ENCODE measurements at regions not wholly inside any gene's neighbourhood (a gene's known extent, or its start where the extent isn't known, plus 50 kb on each side); places are given as distances from the start of the nearest gene placed in this dataset.

DNA sequence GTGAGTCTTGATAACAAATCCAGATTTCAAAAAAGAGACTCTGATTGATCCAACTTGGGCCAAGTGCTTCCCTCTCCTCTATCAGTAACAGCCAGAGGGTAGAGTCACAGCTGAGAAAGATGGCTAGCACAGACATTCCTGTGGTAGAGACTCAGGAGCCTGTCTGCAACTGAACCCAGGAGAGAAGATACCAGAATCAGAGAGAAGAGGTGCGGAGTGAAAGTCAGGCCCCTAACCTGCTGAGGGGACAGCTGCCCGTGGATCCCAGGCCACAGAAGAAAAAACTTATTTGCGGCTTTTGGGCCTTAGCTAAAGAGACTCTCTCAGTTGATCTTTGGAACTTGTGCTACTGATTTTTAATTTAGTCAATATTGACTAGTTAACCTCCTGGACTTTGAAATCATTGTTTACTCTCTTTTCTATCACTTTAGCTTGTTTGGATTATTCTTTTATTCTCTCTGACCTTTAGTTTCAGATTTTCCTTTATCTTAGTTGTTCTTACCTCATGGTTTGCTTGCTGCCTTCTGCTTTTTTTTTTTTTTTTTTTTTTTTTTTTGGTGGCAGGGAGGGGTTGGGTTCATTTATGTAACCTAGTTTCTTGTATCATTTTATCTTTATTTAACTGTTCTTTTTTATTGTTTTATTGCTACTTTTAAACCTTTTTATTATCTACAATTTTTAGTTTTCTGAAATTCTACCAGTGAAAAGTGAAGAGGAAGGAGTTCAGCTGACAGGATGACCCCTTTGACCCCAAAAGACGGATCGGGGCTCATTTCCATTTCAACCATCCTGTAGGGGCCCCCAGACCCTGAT, 154.9 kb upstream of the KRR1 start (continued):
- TF ChIP-seq, protein P1, sequence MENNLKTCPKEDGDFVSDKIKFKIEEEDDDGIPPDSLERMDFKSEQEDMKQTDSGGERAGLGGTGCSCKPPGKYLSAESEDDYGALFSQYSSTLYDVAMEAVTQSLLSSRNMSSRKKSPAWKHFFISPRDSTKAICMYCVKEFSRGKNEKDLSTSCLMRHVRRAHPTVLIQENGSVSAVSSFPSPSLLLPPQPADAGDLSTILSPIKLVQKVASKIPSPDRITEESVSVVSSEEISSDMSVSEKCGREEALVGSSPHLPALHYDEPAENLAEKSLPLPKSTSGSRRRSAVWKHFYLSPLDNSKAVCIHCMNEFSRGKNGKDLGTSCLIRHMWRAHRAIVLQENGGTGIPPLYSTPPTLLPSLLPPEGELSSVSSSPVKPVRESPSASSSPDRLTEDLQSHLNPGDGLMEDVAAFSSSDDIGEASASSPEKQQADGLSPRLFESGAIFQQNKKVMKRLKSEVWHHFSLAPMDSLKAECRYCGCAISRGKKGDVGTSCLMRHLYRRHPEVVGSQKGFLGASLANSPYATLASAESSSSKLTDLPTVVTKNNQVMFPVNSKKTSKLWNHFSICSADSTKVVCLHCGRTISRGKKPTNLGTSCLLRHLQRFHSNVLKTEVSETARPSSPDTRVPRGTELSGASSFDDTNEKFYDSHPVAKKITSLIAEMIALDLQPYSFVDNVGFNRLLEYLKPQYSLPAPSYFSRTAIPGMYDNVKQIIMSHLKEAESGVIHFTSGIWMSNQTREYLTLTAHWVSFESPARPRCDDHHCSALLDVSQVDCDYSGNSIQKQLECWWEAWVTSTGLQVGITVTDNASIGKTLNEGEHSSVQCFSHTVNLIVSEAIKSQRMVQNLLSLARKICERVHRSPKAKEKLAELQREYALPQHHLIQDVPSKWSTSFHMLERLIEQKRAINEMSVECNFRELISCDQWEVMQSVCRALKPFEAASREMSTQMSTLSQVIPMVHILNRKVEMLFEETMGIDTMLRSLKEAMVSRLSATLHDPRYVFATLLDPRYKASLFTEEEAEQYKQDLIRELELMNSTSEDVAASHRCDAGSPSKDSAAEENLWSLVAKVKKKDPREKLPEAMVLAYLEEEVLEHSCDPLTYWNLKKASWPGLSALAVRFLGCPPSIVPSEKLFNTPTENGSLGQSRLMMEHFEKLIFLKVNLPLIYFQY (CRISPR knock-in tag; IDR thresholded peaks at IDR 0.05; ENCODE audit: borderline replicate concordance), result peak; percentile 65; the same call in 1 of the 2 replicates
- TF ChIP-seq SAFB2 (CRISPR knock-in tag; IDR thresholded peaks at IDR 0.05; ENCODE audit: borderline replicate concordance, low read depth) (no peak), ZNF570 (CRISPR knock-in tag; IDR thresholded peaks at IDR 0.05; ENCODE audit: borderline replicate concordance) (no peak), CHD2 (IDR thresholded peaks at IDR 0.05; ENCODE audit: low read depth, low read length) (no peak), ATF1 (CRISPR knock-in tag; IDR thresholded peaks at IDR 0.05) (peak; percentile 62; the same call in 1 of the 2 replicates)
- TF ChIP-seq, protein P2, sequence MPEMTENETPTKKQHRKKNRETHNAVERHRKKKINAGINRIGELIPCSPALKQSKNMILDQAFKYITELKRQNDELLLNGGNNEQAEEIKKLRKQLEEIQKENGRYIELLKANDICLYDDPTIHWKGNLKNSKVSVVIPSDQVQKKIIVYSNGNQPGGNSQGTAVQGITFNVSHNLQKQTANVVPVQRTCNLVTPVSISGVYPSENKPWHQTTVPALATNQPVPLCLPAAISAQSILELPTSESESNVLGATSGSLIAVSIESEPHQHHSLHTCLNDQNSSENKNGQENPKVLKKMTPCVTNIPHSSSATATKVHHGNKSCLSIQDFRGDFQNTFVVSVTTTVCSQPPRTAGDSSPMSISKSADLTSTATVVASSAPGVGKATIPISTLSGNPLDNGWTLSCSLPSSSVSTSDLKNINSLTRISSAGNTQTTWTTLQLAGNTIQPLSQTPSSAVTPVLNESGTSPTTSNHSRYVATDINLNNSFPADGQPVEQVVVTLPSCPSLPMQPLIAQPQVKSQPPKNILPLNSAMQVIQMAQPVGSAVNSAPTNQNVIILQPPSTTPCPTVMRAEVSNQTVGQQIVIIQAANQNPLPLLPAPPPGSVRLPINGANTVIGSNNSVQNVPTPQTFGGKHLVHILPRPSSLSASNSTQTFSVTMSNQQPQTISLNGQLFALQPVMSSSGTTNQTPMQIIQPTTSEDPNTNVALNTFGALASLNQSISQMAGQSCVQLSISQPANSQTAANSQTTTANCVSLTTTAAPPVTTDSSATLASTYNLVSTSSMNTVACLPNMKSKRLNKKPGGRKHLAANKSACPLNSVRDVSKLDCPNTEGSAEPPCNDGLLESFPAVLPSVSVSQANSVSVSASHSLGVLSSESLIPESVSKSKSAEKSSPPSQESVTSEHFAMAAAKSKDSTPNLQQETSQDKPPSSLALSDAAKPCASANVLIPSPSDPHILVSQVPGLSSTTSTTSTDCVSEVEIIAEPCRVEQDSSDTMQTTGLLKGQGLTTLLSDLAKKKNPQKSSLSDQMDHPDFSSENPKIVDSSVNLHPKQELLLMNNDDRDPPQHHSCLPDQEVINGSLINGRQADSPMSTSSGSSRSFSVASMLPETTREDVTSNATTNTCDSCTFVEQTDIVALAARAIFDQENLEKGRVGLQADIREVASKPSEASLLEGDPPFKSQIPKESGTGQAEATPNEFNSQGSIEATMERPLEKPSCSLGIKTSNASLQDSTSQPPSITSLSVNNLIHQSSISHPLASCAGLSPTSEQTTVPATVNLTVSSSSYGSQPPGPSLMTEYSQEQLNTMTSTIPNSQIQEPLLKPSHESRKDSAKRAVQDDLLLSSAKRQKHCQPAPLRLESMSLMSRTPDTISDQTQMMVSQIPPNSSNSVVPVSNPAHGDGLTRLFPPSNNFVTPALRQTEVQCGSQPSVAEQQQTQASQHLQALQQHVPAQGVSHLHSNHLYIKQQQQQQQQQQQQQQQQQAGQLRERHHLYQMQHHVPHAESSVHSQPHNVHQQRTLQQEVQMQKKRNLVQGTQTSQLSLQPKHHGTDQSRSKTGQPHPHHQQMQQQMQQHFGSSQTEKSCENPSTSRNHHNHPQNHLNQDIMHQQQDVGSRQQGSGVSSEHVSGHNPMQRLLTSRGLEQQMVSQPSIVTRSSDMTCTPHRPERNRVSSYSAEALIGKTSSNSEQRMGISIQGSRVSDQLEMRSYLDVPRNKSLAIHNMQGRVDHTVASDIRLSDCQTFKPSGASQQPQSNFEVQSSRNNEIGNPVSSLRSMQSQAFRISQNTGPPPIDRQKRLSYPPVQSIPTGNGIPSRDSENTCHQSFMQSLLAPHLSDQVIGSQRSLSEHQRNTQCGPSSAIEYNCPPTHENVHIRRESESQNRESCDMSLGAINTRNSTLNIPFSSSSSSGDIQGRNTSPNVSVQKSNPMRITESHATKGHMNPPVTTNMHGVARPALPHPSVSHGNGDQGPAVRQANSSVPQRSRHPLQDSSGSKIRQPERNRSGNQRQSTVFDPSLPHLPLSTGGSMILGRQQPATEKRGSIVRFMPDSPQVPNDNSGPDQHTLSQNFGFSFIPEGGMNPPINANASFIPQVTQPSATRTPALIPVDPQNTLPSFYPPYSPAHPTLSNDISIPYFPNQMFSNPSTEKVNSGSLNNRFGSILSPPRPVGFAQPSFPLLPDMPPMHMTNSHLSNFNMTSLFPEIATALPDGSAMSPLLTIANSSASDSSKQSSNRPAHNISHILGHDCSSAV (CRISPR knock-in tag; IDR thresholded peaks at IDR 0.05; ENCODE audit: borderline replicate concordance), result no peak
- TF ChIP-seq, protein P3, sequence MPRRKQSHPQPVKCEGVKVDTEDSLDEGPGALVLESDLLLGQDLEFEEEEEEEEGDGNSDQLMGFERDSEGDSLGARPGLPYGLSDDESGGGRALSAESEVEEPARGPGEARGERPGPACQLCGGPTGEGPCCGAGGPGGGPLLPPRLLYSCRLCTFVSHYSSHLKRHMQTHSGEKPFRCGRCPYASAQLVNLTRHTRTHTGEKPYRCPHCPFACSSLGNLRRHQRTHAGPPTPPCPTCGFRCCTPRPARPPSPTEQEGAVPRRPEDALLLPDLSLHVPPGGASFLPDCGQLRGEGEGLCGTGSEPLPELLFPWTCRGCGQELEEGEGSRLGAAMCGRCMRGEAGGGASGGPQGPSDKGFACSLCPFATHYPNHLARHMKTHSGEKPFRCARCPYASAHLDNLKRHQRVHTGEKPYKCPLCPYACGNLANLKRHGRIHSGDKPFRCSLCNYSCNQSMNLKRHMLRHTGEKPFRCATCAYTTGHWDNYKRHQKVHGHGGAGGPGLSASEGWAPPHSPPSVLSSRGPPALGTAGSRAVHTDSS (CRISPR knock-in tag; conservative IDR thresholded peaks at IDR 0.05), result no peak
- TF ChIP-seq, protein P4, sequence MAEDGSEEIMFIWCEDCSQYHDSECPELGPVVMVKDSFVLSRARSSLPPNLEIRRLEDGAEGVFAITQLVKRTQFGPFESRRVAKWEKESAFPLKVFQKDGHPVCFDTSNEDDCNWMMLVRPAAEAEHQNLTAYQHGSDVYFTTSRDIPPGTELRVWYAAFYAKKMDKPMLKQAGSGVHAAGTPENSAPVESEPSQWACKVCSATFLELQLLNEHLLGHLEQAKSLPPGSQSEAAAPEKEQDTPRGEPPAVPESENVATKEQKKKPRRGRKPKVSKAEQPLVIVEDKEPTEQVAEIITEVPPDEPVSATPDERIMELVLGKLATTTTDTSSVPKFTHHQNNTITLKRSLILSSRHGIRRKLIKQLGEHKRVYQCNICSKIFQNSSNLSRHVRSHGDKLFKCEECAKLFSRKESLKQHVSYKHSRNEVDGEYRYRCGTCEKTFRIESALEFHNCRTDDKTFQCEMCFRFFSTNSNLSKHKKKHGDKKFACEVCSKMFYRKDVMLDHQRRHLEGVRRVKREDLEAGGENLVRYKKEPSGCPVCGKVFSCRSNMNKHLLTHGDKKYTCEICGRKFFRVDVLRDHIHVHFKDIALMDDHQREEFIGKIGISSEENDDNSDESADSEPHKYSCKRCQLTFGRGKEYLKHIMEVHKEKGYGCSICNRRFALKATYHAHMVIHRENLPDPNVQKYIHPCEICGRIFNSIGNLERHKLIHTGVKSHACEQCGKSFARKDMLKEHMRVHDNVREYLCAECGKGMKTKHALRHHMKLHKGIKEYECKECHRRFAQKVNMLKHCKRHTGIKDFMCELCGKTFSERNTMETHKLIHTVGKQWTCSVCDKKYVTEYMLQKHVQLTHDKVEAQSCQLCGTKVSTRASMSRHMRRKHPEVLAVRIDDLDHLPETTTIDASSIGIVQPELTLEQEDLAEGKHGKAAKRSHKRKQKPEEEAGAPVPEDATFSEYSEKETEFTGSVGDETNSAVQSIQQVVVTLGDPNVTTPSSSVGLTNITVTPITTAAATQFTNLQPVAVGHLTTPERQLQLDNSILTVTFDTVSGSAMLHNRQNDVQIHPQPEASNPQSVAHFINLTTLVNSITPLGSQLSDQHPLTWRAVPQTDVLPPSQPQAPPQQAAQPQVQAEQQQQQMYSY (CRISPR knock-in tag; IDR thresholded peaks at IDR 0.05), result no peak
